22Rv1 (cell line): ENCODE measurements at regions not wholly inside any gene's neighbourhood (a gene's known extent, or its start where the extent isn't known, plus 50 kb on each side); places are given as distances from the start of the nearest gene placed in this dataset.

Source experiments
- ZFX ChIP-seq: fragments of 450-650 bp; IDR thresholded peaks from 2 replicates; pipeline ENCODE4 v1.6.1; 2017; ENCODE audit warnings: antibody characterized with exemption, borderline replicate concordance
- TF ChIP-seq, protein P1 (sequence below): fragments of 450-650 bp; IDR thresholded peaks from 2 replicates; pipeline ENCODE4 v1.5.1; 2017; ENCODE audit warnings: mild to moderate bottlenecking

DNA sequence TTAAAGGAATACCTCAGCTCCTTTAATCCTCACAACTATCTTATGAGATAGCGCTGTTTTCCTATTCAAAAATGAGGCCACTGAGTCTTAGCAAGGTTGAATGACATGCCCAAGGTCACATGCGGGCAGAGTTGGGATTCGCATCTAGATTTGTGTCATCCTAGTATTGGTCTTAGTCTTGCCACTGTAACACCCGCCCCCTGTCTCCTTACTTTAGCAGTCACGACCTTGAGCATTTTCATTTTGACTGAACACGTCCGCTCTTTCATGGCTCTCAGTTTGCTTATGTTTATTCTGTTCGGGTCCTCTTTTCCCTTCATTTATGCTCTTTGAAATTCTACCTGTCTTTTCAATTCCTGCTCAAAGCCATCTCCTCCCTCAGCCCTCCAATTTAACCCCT is 112.5 kb upstream of the CADPS start:
- TF ChIP-seq, protein P1, sequence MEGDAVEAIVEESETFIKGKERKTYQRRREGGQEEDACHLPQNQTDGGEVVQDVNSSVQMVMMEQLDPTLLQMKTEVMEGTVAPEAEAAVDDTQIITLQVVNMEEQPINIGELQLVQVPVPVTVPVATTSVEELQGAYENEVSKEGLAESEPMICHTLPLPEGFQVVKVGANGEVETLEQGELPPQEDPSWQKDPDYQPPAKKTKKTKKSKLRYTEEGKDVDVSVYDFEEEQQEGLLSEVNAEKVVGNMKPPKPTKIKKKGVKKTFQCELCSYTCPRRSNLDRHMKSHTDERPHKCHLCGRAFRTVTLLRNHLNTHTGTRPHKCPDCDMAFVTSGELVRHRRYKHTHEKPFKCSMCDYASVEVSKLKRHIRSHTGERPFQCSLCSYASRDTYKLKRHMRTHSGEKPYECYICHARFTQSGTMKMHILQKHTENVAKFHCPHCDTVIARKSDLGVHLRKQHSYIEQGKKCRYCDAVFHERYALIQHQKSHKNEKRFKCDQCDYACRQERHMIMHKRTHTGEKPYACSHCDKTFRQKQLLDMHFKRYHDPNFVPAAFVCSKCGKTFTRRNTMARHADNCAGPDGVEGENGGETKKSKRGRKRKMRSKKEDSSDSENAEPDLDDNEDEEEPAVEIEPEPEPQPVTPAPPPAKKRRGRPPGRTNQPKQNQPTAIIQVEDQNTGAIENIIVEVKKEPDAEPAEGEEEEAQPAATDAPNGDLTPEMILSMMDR, result no peak
- no peak for TF ChIP-seq ZFX
